SK-N-SH treated with all-trans-retinoic acid at 6 μM for 48 hours (cell line): ENCODE measurements at regions not wholly inside any gene's neighbourhood (a gene's known extent, or its start where the extent isn't known, plus 50 kb on each side); places are given as distances from the start of the nearest gene placed in this dataset.

Source experiments
- CREB5 ChIP-seq: fragments of 250-450 bp; sonication (Bioruptor Pico); IDR thresholded peaks from 2 replicates; pipeline ENCODE4 v1.5.1; 2020; ENCODE audit warnings: low read depth, mild to moderate bottlenecking, moderate library complexity
- OSR1 ChIP-seq: fragments of 250-450 bp; sonication (Bioruptor Pico); IDR thresholded peaks from 2 replicates; pipeline ENCODE4 v1.8.0; 2022; ENCODE audit warnings: moderate library complexity, mild to moderate bottlenecking, inconsistent platforms
- PATZ1 ChIP-seq: fragments of 250-450 bp; sonication (Bioruptor Pico); IDR thresholded peaks from 2 replicates; pipeline ENCODE4 v1.8.0; 2020; ENCODE audit warnings: mild to moderate bottlenecking, moderate library complexity, borderline replicate concordance
- TCF4 ChIP-seq: fragments of 250-450 bp; sonication (Bioruptor Pico); IDR thresholded peaks from 2 replicates; pipeline ENCODE4 v1.8.0; 2021; ENCODE audit warnings: mild to moderate bottlenecking, moderate library complexity, borderline replicate concordance
- TSHZ2 ChIP-seq: fragments of 250-450 bp; sonication (Bioruptor Pico); IDR thresholded peaks from 2 replicates; pipeline ENCODE4 v1.5.0; 2020; ENCODE audit warnings: mild to moderate bottlenecking, moderate library complexity
- ZFP3 ChIP-seq: fragments of 250-450 bp; sonication (Bioruptor Pico); IDR thresholded peaks from 2 replicates; pipeline ENCODE4 v1.5.0; 2020; ENCODE audit warnings: mild to moderate bottlenecking, moderate library complexity
- ZNF565 ChIP-seq: fragments of 450-650 bp; formaldehyde crosslinking; conservative IDR thresholded peaks from 2 replicates; pipeline ENCODE4 v1.5.0; 2020; ENCODE audit warnings: low read depth, mild to moderate bottlenecking, moderate library complexity
- ZNF70 ChIP-seq: fragments of 450-650 bp; formaldehyde crosslinking; IDR thresholded peaks from 2 replicates; pipeline ENCODE4 v1.5.0; 2020; ENCODE audit warnings: mild to moderate bottlenecking, moderate library complexity

- TF ChIP-seq TSHZ2 (no peak), CREB5 (CRISPR knock-in tag) (no peak), ZNF70 (CRISPR knock-in tag) (no peak), PATZ1 (CRISPR knock-in tag) (no peak), ZFP3 (CRISPR knock-in tag) (no peak), OSR1 (no peak), ZNF565 (CRISPR knock-in tag) (no peak), TCF4 (no peak)
These were observed 528.3 kb upstream of the BOD1L1 start for GRCh38 chr4:14155803-14156202.
